GM19023 (cell line): ENCODE measurements at regions not wholly inside any gene's neighbourhood (a gene's known extent, or its start where the extent isn't known, plus 50 kb on each side); places are given as distances from the start of the nearest gene placed in this dataset.
"Not testable (repeated sequence)": the region's sequence is repeated elsewhere in the genome, so short reads cannot be mapped to it uniquely, and the experiment has no call there.

Experiments used
- ATAC-seq: cut with Tn5 transposase; IDR thresholded peaks from one replicate; pipeline ENCODE4 v1.9.1; 2021; ENCODE audit warnings: mild to moderate bottlenecking, moderate library complexity; ENCODE audit not compliant: unreplicated experiment

DNA sequence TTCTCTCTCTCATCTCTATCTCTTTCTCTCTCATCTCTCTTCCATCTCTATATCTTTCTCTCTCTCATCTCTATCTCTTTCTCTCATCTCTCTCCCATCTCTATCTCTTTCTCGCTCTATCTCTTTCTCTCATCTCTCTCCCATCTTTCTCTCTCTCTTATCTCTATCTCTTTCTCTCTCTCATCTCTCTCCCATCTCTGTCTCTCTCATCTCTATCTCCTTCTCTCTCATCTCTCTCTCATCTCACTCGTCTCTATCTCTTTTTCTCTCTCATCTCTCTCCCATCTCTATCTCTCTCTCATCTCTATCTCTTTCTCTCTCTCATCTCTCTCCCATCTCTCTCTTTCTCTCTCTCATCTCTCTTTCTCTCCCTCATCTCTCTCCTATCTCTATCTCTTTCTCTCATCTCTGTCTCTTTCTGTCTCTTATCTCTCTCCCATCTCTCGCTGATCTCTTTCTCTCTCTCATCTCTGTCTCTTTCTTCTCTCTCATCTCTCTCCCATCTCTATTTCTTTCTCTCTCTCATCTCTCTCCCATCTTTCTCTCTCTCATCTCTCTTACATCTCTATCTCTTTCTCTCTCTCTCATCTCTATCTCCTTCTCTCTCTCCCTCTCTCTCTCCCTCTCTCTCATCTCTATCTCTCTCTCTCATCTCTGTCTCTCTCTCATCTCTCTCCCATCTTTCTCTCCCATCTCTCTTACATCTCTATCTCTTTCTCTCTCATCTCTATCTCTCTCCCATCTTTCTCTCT is 388.7 kb downstream of the NPHP4 start:
- no peak for ATAC-seq

DNA sequence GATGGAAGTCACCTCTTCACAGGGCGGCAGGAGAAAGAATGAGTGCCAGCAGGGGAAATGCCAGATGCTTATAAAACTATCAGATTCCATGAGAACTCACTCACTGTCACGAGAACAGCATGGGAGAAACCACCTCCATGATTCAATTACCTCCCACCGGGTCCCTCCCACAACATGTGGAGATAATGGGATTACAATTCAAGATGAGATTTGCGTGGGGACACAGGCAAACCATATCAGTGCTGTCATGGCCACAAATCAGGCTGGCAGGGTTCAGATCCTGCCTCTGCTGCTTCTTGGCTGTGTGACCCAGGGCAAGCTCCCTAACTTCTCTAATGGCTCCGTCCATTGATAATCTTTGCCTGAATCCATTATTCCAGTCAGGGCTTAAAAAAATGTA is 389.5 kb downstream of the NPHP4 start:
- not testable (repeated sequence) for ATAC-seq

- no peak for ATAC-seq
Measured at GRCh38 chr1:5601516-5601915, 390.7 kb downstream of the NPHP4 start.

DNA sequence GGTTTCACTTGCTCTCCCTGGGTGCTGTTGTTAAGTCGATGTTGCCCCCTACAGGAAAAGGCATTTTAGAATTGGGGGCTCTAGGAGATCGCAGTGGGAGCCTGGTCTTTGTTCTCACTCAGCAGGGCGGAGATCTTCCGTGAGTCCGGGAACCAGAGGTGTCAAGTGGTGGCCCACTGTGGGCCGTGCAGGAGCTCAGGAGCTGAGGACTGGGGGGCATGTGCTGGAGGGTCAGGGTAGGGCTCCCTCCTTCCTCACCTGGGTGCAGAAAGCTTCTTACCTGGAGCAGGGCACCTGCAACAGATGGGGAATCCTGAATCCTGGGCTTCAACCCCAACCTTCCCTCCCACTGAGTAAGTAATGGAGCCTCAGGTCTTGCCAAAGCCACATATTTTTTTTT is 392.7 kb downstream of the NPHP4 start:
- no peak for ATAC-seq

GRCh38 chr1:5598824-5599395 is 393.3 kb downstream of the NPHP4 start:
- no peak for ATAC-seq

GRCh38 chr1:5597991-5598823 is 394.0 kb downstream of the NPHP4 start:
- ATAC-seq, result no peak

DNA sequence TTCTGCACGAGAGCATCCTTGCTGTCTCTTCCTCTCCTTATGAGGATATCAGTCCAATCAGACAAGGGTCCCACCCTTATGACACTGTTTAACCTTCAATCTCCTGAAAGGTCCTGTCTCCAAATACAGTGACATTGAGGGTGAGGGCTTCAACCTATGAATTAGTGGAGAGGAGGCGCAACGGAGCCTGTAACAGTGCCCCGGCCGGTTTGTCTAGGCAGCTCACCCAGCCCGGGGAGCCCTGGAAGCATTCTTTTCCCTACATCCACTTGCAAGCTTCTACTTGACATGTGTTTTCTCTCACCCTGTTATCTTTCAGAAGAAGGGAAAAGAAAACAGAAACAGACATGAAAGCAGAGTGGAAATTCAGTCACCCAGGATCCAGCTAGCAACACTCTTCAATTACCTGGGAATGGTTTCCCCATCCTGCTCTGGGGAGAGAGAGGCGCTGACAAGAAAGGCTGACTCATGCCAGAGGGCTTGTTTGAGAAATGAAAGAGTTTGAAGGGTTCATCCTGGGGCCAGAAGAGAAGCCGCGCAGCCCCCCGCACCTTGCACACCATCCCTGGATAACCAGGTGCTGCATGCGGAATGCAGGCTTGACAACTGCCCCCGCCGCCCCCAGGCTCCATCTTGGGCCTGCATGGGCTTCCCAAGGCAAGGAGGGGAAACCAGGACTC is 394.9 kb downstream of the NPHP4 start:
- ATAC-seq, result no peak

DNA sequence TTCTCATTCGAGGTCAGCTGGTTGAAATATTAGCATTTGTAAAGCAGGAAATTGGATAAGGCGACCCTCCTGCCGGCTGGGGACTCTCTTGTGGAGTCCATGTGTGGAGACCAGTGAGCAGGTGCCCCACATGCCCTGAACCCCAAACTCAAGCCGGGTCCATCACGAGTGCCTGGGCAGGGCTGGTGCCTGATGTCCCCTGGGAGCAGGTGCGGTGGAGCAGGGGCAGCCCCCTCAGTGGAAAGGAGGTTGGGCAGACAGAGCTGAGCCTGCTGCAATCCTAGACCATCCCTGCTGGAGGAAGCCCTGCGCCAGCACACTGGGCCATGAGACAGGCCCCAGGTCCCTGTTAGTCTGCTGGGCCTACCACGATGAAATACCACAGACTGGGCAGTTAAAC is 395.6 kb downstream of the NPHP4 start:
- ATAC-seq, result no peak

DNA sequence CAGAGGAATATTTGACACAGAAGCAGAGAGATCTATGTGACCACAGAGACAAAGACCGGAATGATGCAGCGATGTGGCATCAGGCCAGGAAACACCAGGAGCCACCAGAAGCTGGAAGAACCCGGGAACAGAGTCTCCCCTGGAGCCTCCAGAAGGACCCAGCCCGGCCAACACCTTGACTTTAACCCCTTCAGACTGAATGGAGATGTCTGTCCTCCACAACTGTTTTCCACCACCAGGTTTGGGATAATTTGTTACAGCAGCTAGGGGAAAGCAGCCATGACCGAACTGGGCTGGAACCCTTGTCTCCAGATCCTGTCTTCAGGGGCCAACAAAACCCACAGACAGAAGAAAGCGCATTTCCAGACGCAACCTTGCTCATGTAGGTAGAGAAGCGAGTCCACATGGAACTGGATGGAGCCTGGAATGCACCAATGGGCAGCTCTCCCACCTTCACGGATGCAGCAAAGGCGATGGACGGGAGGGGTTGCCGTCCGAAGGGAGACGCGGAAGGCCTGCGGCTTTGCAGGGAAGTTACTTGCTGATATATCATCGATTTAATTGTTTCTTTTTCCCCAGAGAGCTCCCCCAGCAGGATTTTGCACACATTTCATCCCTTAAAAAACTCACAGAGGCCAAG is 396.6 kb downstream of the NPHP4 start:
- ATAC-seq, result no peak

DNA sequence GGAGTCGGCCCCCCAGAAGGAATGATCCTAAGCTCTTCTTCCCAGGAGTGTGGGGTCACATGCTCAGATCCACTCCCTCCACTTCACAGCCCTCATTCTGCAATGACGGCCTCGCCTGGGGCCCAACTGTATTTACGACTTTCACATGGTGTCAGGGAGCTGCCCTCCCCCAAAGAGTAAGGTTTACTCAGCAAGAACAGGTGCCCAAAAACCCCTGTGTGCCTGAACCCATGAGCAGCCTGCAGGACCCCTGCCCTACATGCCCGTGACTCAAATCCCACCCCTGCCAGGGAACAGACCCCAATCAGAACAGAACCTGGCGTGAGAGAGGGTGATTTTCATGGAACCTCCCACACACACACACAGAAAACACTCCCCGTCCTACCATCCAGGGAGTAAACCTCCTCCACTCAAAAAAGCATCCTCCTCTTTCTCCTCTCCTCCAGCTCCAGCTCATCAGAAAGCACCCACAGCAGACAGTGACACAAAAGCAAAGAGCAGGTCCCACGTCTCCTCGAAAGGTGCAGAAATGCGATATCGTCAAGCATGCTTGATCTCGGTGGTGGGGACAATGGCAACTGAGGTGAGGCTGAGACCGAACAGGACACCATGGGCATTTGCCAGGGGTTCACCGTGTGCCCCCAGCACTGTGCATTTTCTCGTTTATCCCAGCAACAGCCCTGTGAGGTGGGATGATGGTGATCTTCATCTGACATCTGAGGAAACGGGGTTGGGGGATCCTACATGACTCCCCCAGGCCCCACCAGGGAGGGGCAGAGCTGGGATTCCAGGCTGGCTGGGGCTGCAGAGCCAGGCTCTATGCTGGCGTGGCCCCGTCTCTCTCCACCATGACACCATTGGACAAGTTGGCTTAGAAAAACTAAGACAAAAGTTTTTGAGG is 397.9 kb downstream of the NPHP4 start:
- no peak for ATAC-seq

- ATAC-seq, result no peak
Measured at GRCh38 chr1:5590717-5591116, 401.5 kb downstream of the NPHP4 start.

GRCh38 chr1:5586629-5587028 is 405.6 kb downstream of the NPHP4 start:
- ATAC-seq, result no peak

GRCh38 chr1:5585256-5585655 is 407.0 kb downstream of the NPHP4 start:
- ATAC-seq, result no peak

DNA sequence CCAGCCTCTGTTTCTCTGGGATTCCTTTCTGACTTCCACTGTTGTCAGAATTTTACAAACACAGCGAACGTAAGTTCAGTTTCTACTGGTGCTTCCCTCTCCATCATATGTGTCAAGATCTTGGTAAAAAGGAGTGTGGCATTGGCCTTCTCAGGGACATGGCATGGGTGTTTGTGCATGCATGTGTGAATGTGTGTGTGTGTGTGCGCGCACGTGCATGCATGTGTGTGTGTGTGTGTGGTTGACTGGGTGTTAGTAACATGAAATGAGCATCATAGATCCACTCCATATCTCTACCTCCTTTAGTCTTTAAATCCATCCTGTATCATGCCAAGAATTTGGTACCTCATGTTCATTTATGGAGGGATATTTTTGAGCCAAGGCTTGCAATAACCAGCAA is 411.3 kb downstream of the NPHP4 start:
- ATAC-seq, result no peak

- no peak for ATAC-seq
Measured at GRCh38 chr1:5579966-5580365, 412.3 kb downstream of the NPHP4 start.

GRCh38 chr1:5578690-5579089 is 413.5 kb downstream of the NPHP4 start:
- no peak for ATAC-seq

GRCh38 chr1:5577255-5578040 is 414.8 kb downstream of the NPHP4 start:
- ATAC-seq, result no peak

DNA sequence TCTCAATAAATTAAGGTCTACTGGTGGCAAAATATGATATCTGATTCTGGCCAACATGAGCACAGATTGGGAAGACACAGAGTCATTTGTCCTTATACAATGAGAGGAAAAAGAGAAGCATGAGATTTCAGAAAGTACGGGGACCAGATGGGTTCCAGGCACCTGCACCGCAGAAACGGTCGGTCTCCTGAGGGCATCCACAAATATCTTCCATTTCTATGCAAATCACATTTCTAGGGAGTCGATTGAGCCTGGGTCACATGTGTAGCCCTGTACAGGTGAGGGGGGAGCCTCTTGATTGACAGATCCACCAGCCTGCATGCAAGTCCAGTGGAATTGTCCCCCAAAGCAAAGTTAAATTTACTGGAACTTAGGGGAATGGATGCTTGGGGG is 415.6 kb downstream of the NPHP4 start:
- ATAC-seq, result no peak

GRCh38 chr1:5576011-5576672 is 416.1 kb downstream of the NPHP4 start:
- no peak for ATAC-seq
